PC-3 (cell line): ENCODE measurements at regions not wholly inside any gene's neighbourhood (a gene's known extent, or its start where the extent isn't known, plus 50 kb on each side); places are given as distances from the start of the nearest gene placed in this dataset.

Experiments used
- CTCF ChIP-seq: fragments of 300-600 bp; sonication (generic); conservative IDR thresholded peaks from 2 replicates; pipeline ENCODE4 v1.5.1; 2017; ENCODE audit warnings: antibody characterized with exemption, low read depth, mild to moderate bottlenecking, low read length
- EZH2phosphoT487 ChIP-seq: fragments of 300-600 bp; sonication (generic); IDR thresholded peaks from 2 replicates; pipeline ENCODE4 v1.6.1; 2018; ENCODE audit warnings: mild to moderate bottlenecking, antibody characterized with exemption, low read length, borderline replicate concordance

- TF ChIP-seq CTCF (no peak), EZH2phosphoT487 (no peak)
Observed at GRCh38 chr1:63223426-63223825, 98.9 kb upstream of the FOXD3 start.
